HEK293 (cell line): ENCODE measurements at regions not wholly inside any gene's neighbourhood (a gene's known extent, or its start where the extent isn't known, plus 50 kb on each side); places are given as distances from the start of the nearest gene placed in this dataset.
A peak's percentile ranks its signal among the peaks of the same experiment; 100 is the strongest.

Source experiments
- BCL11A ChIP-seq: fragments of 450-650 bp; formaldehyde crosslinking; IDR thresholded peaks from 2 replicates; pipeline ENCODE4 v1.5.1; 2016; ENCODE audit warnings: low read depth, missing biosample characterization, missing genetic modification characterization
- CTCF ChIP-seq: fragments of 450-650 bp; formaldehyde crosslinking; IDR thresholded peaks from 2 replicates; pipeline ENCODE4 v1.5.1; 2016; ENCODE audit warnings: missing biosample characterization, missing genetic modification characterization
- ZBTB44 ChIP-seq: fragments of 450-650 bp; IDR thresholded peaks from 2 replicates; pipeline ENCODE4 v1.5.1; 2018; ENCODE audit warnings: missing biosample characterization, mild to moderate bottlenecking, missing genetic modification characterization
- ZBTB8A ChIP-seq: fragments of 450-650 bp; formaldehyde crosslinking; IDR thresholded peaks from 2 replicates; pipeline ENCODE4 v1.5.1; 2016; ENCODE audit warnings: missing biosample characterization, missing genetic modification characterization
- ZNF114 ChIP-seq: fragments of 450-650 bp; formaldehyde crosslinking; IDR thresholded peaks from 2 replicates; pipeline ENCODE4 v1.5.0; 2017; ENCODE audit warnings: missing biosample characterization, missing genetic modification characterization

- TF ChIP-seq ZNF114 (tag by site-specific recombination) = no peak
- no peak for TF ChIP-seq CTCF
- TF ChIP-seq BCL11A (tag by site-specific recombination) = peak; percentile 87; the same call in 1 of the 2 replicates
- peak; percentile 70 for TF ChIP-seq ZBTB8A (tag by site-specific recombination)
- TF ChIP-seq ZBTB44 (tag by site-specific recombination) = peak; percentile 94; the same call in 1 of the 2 replicates
Measured at GRCh38 chr15:70526221-70526973, 237.0 kb downstream of the UACA start.
